CD4-positive, alpha-beta T cell treated with Interleukin-4 for 1 hour (primary cell): ENCODE measurements at regions not wholly inside any gene's neighbourhood (a gene's known extent, or its start where the extent isn't known, plus 50 kb on each side); places are given as distances from the start of the nearest gene placed in this dataset.
"Not testable (repeated sequence)": the region's sequence is repeated elsewhere in the genome, so short reads cannot be mapped to it uniquely, and the experiment has no call there.

Experiments
- DNase-seq, 2 donors: peaks; one replicate each; pipeline ENCODE4 v3.0.0-alpha.2; 2020 to 2022

DNA sequence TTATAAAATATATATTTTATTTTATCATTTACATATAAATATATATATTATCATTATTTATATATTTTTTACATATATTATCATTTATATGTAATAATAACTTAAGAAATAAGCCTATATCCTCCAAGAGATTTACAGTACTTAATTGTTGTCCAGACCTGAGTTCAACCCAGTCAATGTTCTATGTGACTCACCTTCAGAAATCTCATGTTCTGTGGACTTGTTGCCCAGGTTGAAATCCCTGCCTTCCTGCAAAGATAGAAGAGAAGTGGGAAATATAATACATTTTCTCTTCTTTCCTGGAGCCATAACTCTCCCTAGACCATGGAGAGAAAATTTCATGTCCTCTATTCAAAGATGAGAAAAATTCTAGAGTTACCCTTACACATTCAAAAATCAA lies 247.3 kb downstream of the PARM1 start:
- DNase-seq = no peak

DNA sequence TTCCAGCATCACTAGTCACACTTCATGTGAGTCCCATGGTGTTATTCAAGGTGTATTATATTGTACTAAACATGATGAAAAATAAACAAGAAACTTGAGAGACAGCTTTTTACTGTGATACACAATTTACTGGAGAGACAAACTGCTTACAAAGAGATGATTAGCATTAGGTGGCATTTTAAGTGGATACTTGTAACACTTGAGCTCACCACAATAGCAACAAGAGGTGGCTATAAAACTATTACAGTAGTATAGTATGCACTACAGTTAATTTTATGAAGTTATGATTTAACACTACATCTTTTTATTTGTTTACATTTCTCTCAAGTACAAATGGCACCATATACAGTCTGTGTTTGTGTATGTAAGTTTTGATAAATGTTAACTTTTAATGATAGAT lies 246.6 kb downstream of the PARM1 start:
- DNase-seq = no peak

- no peak for DNase-seq
These were observed 239.6 kb downstream of the PARM1 start for GRCh38 chr4:75172551-75172950.

DNA sequence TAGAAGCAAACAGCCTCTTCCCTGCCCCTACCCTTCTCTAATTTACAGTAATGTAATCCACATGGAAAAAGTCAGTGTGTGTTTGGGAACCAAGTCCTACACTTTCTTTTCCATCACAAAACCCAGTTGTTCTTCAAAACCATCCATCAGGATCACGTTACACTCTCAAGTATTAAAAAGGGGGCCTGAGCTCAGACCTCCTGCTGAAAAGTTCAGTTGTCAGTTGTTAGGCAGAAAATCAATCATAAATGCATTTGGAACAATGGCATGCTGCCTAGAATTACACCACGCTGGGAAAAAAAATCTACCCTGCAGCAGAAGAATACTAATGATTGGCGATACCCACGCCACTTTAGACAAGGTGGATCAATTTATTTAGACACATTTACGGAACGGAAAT lies 236.5 kb downstream of the PARM1 start:
- no peak for DNase-seq

- DNase-seq = no peak
These were observed 236.1 kb downstream of the PARM1 start for GRCh38 chr4:75169020-75169419.

DNA sequence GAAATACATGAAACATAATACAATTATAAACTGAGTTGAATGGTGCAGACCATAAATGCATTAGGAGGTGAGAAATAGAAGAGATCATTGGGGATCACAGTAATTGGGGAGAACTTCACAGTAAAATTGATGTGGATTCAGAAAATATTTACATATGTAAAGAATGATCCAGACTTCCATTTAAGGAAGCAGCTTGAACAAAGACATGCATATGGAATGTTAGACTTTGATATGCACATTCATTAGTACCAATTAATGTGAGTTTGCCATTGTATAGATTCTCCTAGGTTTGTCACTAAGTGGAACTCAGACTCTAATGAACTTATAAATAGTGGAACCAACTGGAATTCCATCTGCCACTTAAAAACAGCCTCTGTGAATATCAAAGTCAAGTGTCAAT lies 235.6 kb downstream of the PARM1 start:
- no peak for DNase-seq

GRCh38 chr4:75165100-75165499 lies 232.2 kb downstream of the PARM1 start:
- DNase-seq = not testable (repeated sequence)

GRCh38 chr4:75158451-75158850 lies 225.5 kb downstream of the PARM1 start:
- DNase-seq = no peak

DNA sequence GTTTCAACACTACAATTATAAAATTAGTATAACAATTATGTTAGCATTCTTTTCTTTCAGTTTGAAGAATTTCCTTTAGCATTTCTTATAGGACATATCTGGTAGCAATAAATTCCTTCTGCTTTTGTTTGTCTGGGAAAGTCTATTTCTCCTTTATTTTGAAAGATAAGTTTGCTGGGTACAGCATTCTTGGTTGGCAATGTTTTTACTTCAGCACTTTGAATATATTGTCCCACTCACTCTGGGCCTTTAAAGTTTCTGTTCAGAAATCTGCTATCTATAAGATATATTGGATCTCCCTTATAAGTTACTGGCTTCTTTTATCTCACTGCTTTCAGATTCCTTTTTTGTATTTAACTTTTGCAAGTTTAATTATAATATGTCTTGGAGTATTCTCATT lies 222.1 kb downstream of the PARM1 start:
- DNase-seq = no peak

DNA sequence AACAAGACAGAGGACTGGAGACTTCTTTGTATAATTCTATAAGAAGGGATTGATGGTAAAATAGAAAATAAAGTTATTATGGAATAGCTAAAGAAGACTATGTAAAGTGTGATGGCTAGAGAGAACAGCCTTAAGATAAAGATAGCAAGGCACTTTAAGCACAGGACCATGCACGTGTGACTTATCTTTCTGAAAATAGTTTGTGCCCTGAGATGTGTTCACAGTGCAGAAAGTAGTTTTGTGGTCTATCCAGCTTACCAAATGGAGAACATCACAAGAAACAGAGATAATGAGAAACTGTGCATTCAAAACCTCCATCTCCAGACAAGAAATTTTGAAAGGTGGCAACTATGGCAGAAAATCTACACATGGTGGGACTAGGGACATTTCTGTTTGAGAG lies 213.3 kb downstream of the PARM1 start:
- DNase-seq = no peak

DNA sequence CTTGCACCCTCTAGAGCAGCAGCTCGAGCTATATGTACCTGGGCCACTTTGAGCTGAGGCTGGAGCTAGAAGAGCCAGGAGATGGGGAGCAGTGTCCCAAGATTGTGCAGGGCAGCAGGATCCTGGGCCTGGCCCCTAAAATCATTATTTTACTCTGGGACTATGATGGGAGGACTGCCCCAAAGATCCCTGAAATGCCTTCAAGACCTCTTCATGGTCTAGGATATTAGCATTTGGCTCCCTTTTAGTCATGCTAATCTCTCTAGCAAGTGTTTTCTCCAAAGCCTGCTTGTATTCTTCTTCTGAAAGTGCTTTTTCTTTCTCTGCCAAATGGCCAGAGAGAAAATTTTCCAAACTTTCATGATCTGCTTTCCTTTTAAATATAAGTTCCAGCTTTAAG lies 211.6 kb downstream of the PARM1 start:
- no peak for DNase-seq

GRCh38 chr4:75142850-75143249 lies 209.9 kb downstream of the PARM1 start:
- DNase-seq = no peak

DNA sequence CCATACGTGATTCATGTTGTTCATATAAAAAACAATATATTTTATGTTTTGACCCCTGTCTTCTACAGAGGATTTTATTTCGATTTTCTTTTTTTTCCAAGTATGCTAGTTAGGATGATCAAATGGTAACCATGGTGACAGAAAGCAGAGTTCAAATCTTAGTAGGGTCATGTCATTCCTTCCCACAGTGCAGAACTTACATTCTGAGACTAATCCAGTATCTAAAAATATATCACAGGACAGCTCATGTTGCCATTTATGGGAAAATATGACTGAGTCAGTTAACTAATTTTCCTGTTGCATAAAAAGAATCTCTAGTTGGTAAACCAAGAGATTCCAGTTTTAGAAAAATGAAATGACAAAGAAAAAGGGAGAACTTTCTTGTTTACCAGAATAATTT lies 209.5 kb downstream of the PARM1 start:
- no peak for DNase-seq

DNA sequence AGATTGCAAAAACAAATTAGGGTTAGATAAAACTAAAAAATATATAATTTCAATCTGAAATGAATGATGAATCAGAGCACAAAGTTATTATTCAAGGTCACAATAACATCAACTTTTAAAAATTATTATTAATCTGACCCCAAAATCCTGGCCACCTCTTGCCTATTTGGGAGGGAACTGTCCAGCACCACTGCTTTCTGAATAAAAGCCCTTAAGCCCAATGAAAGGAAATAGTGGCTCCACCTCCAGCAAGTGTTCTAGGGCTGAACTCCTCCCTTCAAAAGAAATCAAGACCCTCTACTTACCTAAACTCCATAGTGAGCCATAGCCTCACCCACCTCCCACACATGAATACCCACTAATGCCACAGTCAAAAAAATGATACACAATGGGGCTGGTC lies 208.2 kb downstream of the PARM1 start:
- no peak for DNase-seq

GRCh38 chr4:75137302-75137701 lies 204.4 kb downstream of the PARM1 start:
- DNase-seq = no peak

DNA sequence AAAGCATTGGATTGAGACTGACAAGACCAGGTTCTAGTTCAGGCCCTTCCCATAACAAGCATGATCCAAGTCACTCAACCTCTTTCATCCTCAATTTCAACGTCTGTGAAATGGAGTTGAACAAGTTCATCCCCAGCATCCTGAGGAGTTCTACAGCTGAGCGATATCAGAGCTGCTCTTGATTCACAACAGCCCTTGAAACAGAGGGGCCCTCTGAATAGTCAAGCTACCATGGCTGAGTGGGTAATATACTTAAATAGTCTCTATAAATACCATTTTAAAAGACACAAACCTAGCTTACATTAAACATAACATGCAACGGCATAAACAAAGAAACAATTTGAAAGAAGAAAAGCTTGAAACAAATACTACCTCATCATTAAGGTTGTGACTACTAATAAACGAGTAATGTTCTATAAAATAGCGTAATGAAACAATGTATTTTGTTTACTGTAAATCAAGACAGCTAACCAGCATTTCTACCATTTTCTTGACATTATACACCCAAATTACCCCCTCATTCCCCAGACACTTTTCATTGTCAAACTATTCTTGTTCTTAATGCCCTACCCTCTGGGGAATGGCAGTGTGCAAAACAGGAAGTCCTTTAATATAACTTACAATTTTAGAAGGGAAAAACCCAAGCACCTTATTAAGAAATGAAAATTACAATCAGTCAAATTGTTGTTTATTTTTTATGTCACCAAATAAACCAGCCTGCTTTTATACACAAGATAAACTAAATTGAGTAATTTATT lies 202.3 kb downstream of the PARM1 start:
- DNase-seq = no peak

DNA sequence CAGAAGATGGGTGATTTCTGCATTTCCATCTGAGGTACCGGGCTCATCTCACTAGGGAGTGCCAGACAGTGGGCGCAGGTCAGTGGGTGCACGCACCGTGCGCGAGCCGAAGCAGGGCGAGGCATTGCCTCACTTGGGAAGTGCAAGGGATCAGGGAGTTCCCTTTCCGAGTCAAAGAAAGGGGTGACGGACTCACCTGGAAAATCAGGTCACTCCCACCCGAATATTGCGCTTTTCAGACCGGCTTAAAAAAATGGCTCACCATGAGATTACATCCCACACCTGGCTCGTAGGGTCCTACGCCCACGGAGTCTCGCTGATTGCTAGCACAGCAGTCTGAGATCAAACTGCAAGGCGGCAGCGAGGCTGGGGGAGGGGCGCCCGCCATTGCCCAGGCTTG lies 194.0 kb downstream of the PARM1 start:
- DNase-seq = not testable (repeated sequence)

DNA sequence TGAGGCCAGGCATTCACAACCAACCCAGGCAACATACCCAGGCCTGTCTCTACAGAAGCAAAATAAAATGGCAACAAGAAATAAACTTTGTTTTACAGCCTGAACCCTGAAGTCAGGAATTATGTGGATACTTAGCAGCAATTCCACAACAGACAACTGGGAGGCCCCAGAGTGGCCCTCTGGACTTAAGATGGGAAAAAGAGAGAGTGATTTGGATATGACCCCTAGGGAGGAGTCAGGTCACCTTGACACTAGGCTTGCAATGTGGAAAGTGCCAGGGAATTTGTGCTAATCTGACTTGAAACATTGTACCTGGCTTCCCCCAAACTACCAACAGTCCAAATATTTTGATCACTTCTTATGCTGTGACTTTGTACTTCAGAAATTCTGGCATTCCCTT lies 193.1 kb downstream of the PARM1 start:
- no peak for DNase-seq

DNA sequence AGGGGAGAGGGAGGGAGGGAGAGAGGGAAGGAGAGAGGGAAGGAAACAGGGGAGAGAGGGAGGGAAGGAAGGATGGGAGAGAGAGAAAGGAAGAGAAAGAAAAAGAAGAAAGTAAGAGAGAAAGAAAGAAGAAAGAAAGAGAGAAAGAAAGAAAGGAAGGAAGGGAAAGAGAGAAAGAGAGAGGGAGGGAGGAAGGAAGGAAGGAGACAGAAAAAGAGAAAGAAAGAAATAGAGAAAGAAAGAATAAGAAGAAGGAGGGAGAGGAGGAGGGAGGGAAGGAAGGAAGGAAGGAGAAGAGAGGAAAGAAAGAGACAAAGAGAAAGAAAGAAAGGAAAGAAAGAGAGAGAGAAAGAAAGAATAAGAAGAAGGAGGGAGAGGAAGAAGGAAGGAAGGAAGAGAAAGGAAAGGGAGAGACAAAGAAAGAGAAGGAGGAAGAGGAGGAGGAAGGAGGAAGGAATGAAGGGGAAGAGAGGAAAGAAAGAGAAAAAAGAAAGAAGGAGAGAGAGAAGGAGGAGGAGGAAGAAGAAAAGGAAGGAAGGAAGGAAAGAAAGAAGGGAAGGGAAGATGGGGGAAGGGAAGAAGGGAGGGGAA lies 189.6 kb downstream of the PARM1 start:
- DNase-seq = no peak

DNA sequence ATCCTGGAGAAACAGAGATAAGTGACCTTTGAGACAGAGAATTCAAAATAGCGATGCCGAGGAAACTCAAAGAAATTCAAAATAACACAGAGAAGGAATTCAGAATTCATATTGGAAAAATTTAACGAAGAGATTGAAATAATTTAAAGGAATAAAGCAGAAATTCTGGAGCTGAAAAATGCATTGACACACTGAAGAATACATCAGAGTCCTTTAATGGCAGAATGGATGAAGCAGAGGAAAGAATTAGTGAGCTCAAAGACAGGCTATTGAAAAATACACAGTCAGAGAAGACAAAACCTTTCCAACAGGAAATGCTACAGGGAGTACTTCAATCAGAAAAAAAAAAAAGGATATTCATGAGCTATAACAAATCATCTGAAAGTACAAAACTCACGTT lies 185.8 kb downstream of the PARM1 start:
- DNase-seq = no peak

DNA sequence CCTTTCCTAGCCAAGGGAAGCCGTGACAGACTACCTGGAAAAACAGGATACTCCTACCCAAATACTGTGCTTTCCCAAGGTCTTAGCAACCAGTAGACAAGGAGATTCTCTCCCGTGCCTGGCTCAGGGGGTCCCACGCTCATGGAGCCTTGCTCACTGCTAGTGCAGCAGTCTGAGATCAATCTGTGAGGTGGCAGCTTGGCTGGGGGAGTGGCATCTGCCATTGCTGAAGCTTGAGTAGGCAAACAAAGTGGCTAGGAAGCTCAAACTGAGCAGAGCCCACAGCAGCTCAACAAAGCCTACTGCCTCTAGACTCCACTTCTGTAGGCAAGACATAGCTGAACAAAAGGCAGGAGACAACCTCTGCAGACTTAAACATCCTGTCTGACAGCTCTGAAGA lies 177.1 kb downstream of the PARM1 start:
- DNase-seq = no peak

- DNase-seq = no peak
These were observed 175.1 kb downstream of the PARM1 start for GRCh38 chr4:75107755-75108612.

- no peak for DNase-seq
These were observed 169.8 kb downstream of the PARM1 start for GRCh38 chr4:75102787-75103085.
